GM21526 (cell line): ENCODE measurements at regions not wholly inside any gene's neighbourhood (a gene's known extent, or its start where the extent isn't known, plus 50 kb on each side); places are given as distances from the start of the nearest gene placed in this dataset.
"Not testable (repeated sequence)": the region's sequence is repeated elsewhere in the genome, so short reads cannot be mapped to it uniquely, and the experiment has no call there.

ENCODE experiments used
- ATAC-seq: cut with Tn5 transposase; IDR thresholded peaks from one replicate; pipeline ENCODE4 v1.9.1; 2021; ENCODE audit warnings: moderate library complexity; ENCODE audit not compliant: unreplicated experiment, low FRiP score

DNA sequence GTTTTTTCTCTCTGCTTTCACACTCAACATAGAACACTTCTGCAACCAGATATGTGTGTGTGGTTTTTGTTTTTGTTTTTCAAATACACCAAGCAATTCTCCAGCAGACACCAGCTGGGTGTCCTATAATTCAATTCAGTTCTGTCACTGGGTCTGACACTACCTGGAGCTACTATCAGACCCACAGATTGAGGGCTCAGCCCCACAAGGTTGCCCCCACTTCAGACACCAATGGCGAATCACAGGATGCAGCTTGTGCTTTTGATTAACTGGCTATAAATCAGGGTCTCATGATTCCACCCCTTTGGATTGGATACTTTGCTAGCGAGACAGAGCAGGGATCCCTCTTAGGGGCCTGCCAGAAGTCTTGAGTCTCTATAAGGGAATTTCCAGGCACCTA is 462.2 kb upstream of the NRP1 start:
- ATAC-seq, result no peak

DNA sequence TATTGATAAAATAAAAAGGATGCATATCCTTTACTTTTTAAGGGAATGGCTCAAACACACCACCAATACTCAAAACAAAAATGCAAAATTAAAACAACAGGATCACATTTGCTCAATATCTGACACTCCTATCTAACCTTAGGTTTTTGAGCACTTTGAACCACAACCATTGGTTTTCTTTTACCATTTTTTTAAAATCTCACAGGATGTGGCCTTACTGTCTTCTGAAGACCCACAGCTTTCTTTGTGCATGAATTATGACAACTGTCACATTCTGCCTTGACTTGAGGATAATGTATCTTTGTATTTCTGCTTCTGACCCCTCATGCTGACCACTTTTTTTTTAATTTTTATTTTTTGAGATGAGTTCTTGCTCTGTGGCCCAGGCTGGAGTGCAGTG is 461.1 kb upstream of the NRP1 start:
- ATAC-seq, result no peak

DNA sequence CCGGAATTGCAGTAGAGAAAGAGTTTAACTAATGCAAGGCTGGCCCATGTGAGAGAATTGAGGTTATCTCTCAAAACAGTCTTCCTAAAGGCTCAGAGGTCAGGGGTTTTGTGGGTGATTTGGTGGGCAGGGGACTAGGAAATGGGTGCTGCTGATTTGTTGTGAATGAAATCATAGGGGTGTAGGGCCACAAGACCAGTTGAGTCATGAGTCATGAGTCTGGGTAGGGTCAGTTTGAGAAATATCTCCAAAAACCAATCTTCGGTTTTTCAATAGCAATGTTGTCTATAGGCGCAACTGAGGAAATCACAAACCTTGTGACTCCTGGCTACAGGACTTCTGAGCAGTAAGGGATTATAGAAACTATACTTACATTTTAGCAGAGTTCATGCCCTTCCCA is 460.0 kb upstream of the NRP1 start:
- ATAC-seq, result no peak

DNA sequence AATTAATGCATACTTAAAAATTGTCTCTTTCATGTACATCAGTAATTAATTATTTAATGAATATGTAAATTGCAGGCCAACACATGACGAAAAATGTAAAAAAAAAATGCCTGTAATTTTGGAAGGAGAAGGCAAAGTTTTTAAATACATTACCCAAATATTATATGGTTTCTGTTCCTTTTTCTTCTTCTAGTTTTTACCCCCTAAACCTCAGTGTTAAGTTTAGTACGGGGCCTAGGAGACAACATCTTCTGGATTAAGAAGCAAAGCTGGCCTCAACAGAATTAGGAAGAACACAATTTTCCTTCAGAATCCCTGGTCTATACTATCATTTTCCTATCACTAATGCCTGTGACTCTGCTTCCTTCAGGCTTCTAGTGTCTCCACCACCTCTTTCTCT is 459.3 kb upstream of the NRP1 start:
- no peak for ATAC-seq

DNA sequence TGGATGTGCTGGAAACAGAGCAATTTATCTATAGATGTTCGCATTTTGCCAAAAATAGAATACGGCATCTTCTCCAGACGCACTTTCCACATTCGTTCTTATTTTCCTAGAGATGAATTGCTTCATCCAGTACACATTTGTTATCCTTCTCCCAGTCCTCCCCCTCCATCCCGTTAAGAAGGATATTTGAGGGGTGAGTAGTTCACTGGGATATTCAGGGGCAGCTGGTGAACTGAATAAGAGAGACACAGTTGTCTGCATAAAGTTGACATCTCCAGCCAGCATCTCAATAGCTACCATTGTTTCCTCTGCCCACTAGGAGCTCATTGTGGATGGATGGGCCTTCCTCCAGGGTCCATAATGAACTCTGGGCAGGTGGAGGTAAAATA is 456.8 kb upstream of the NRP1 start:
- no peak for ATAC-seq

DNA sequence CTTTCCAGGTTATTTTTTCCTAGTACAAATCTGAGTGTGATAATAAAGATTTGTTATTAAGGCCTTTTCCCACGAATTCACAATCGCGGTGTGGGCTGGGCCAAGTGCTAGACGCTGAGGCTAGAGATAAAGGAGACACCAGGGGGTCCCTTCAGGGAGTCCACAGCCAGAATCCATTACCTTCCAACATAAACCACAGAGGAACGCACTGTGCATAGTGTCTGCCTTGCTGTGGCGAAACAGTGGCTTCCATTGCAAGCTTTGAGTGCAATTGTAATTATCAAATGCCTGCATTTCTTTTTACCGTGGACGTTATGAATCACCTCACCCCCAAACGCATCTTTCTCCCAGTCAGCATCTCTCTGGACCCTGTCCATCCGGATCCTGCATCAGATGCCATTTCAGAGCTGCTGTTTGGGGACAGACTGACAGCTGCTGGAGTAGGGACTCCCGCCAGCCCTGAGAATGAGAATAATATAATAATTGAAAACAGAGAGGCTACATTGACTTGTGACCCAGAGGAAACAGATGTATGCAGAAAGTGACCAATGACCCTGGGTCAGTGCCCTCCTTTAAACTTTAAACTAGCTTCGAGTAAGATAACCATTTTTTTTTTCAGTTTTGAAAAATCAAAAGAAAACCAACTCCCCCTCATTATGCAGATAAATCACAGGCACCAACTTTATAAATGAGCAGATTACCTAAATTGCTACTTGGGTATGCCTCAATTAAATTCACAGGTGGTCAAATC is 456.2 kb upstream of the NRP1 start:
- no peak for ATAC-seq

- ATAC-seq, result no peak
Measured at GRCh38 chr10:33783557-33783956, 449.1 kb upstream of the NRP1 start.

GRCh38 chr10:33783078-33783477 is 448.6 kb upstream of the NRP1 start:
- no peak for ATAC-seq

- ATAC-seq, result no peak
Measured at GRCh38 chr10:33781606-33782395, 447.3 kb upstream of the NRP1 start.

DNA sequence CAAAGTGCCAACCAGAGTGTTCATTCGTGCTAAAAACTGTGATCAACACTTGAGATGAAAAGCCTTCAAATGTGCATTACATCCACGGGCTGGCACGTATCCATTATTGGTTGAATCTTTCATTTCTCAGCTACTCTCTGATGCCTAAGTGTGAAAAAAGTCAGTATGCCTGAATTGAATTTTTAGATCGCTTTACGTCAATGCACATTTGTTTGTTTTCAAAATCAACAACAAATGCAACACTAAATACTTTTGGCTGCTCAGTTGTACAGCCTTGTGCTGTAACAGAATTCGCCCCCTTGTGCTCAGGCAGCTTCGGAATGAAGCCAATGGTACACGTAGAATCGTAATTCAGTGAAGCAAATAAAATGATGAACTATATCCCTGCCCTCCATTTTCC is 446.5 kb upstream of the NRP1 start:
- ATAC-seq, result no peak

- ATAC-seq, result no peak
Measured at GRCh38 chr10:33777223-33777622, 442.8 kb upstream of the NRP1 start.

DNA sequence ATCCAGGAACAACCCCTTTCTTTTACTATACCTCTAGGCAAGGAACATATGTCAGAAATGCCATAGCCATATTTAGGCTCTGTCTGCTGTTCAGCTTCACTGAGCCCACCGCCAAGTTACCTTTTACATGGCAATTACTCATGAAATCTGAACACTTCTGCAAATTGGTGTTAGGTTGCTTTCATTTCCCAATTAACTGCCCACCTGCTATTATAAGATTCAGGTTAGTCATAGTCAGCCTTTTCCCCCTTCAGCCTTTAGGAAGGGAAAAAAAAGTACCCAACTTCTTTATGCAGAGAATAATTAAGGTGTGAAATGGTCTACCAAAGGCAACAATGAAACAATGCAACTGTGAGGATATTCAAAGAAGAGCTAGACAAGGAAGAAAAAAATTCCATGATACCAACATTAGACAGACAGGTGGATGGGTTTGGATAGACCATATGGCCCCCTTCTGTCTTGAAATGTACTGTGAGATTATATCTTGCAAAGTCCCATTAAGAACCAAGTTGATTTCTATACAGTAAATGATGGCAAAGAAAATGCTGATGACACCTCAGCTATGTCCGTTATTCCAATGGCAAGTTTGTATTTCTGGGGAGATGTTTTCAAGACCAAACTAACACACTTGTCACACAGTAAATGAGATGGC is 442.1 kb upstream of the NRP1 start:
- no peak for ATAC-seq

DNA sequence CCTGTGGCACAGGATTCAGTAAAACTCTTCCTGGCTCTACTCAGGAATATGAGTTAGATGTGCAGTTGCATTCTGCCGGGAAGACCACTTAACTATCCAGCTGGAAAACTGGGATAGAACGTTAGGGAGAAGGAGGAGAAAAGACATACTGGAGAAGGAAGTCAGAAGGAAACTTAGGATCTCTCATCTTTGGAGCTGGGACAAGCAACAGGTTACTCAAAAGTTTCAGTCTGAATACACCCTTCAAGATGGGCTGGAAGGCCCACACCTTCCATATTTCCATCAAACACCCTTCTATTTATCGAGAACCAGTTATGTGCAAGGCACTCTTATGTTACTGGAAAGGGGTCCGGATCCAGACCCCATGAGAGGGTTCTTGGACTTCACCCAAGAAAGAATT is 440.4 kb upstream of the NRP1 start:
- no peak for ATAC-seq

- ATAC-seq, result no peak
Measured at GRCh38 chr10:33773886-33774480, 439.5 kb upstream of the NRP1 start.

- ATAC-seq, result no peak
Measured at GRCh38 chr10:33773253-33773573, 438.7 kb upstream of the NRP1 start.

DNA sequence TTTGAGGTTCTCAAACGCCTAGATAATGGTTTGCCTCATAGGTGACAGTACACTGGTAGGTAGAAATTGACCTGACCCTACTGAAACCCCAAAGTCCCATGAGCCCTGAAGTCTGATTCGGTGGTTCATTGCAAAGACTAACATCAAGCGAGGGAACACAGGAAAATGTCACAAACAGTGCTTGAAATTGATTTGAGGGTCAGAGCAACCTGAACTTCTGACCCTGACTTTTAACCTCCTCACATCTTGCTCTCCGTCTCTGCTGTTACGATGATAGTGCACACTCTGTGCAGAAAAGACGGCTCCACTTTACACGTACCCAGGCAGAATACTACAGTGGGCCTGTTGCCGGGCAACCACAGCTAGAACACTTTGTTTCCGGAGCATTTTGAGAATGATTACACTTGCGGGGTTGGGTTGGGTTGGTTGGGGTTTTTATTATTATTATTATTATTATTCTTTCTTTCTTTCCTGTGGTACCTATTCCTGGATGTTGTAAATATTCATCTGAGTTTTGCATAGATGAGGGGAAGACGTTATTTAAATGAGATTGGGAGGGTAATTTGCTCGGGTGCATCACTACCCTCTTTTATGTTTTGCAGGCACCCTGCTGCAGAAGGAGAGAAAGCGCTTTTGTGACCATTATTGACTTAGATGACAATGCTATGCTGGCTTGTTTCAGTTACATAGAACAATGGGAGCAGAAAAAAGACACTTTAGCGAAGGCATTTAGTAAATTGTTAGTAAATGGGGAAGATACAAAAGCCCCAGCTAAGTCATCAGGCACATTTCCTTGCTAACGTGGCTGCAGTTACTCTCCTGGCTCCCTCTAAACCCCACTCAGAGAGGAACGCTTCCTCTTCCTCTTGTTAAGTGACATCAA is 438.1 kb upstream of the NRP1 start:
- no peak for ATAC-seq

GRCh38 chr10:33771856-33772255 is 437.4 kb upstream of the NRP1 start:
- not testable (repeated sequence) for ATAC-seq

- ATAC-seq, result no peak
Measured at GRCh38 chr10:33764694-33765185, 430.3 kb upstream of the NRP1 start.

GRCh38 chr10:33760056-33760943 is 425.8 kb upstream of the NRP1 start:
- no peak for ATAC-seq
